HG03159 (cell line): ENCODE measurements at regions not wholly inside any gene's neighbourhood (a gene's known extent, or its start where the extent isn't known, plus 50 kb on each side); places are given as distances from the start of the nearest gene placed in this dataset.
"Not testable (repeated sequence)": the region's sequence is repeated elsewhere in the genome, so short reads cannot be mapped to it uniquely, and the experiment has no call there.

Experiments
- ATAC-seq: cut with Tn5 transposase; IDR thresholded peaks from one replicate; pipeline ENCODE4 v1.9.1; 2021; ENCODE audit warnings: mild to moderate bottlenecking, moderate library complexity; ENCODE audit not compliant: unreplicated experiment

GRCh38 chr7:131816391-131817007, 260.1 kb upstream of the PODXL start:
- no peak for ATAC-seq

GRCh38 chr7:131808736-131809135, 252.3 kb upstream of the PODXL start:
- no peak for ATAC-seq

- not testable (repeated sequence) for ATAC-seq
Measured at GRCh38 chr7:131808156-131808555, 251.7 kb upstream of the PODXL start.

GRCh38 chr7:131803816-131804215, 247.4 kb upstream of the PODXL start:
- no peak for ATAC-seq

GRCh38 chr7:131802195-131802864, 245.9 kb upstream of the PODXL start:
- no peak for ATAC-seq

GRCh38 chr7:131800531-131800930, 244.1 kb upstream of the PODXL start:
- ATAC-seq, result no peak

GRCh38 chr7:131800008-131800407, 243.6 kb upstream of the PODXL start:
- no peak for ATAC-seq

- no peak for ATAC-seq
Measured at GRCh38 chr7:131797841-131798240, 241.4 kb upstream of the PODXL start.

- no peak for ATAC-seq
Measured at GRCh38 chr7:131795400-131795799, 239.0 kb upstream of the PODXL start.

GRCh38 chr7:131792311-131792710, 235.9 kb upstream of the PODXL start:
- no peak for ATAC-seq

- ATAC-seq, result no peak
Measured at GRCh38 chr7:131787101-131787500, 230.7 kb upstream of the PODXL start.

- ATAC-seq, result no peak
Measured at GRCh38 chr7:131786204-131786603, 229.8 kb upstream of the PODXL start.

- no peak for ATAC-seq
Measured at GRCh38 chr7:131778601-131779000, 222.2 kb upstream of the PODXL start.

GRCh38 chr7:131774419-131775220, 218.2 kb upstream of the PODXL start:
- no peak for ATAC-seq

GRCh38 chr7:131773413-131773812, 217.0 kb upstream of the PODXL start:
- ATAC-seq, result no peak

- ATAC-seq, result no peak
Measured at GRCh38 chr7:131769241-131769640, 212.8 kb upstream of the PODXL start.

GRCh38 chr7:131767591-131767990, 211.2 kb upstream of the PODXL start:
- ATAC-seq, result no peak

GRCh38 chr7:131765575-131765974, 209.1 kb upstream of the PODXL start:
- no peak for ATAC-seq

GRCh38 chr7:131764143-131764775, 207.8 kb upstream of the PODXL start:
- no peak for ATAC-seq

- ATAC-seq, result no peak
Measured at GRCh38 chr7:131762753-131763152, 206.3 kb upstream of the PODXL start.

- ATAC-seq, result not testable (repeated sequence)
Measured at GRCh38 chr7:131755801-131756200, 199.4 kb upstream of the PODXL start.
